ENCODE measurements at regions not wholly inside any gene's neighbourhood (a gene's known extent, or its start where the extent isn't known, plus 50 kb on each side); places are given as distances from the start of the nearest gene placed in this dataset.

DNA sequence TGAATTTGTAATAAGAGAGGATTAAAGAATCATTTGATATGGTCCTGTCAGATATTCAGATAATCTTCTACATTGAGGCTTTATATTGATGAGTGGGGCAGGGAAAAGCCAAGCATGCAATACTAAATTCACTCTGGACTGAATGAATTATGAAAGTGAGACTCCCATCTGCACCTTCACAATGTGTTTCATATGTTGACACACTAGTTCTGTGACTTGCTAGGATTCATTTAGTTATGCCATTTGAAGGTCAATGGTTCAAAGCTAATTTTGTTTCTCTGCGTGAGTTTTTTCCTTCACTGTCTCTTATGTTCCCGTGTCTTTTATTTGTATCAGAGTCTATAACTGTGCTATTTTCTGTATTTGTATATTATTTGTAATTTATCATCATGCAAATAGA lies 1332.5 kb downstream of the KCNT2 start:
- no peak for DNase-seq
- Mint-ChIP-seq H3K4me1 (no peaks in the 10 kb centered on the region), H3K27ac (no peak overlapping the region), H3K27me3 (no peaks in the 10 kb centered on the region), H3K4me3 (no peak overlapping the region), H3K36me3 (ENCODE audit: low read depth) (no peaks in the 10 kb centered on the region), H3K9me3 (ENCODE audit: low read depth) (no peaks in the 10 kb centered on the region)
- ATAC-seq, result no peak
- CTCF ChIA-PET, result no interaction called here
- intact Hi-C loops (cut with DNase I, micrococcal nuclease), result no loop called here
- POLR2A ChIA-PET, result interaction anchor here (0.6 kb wide), 1 partner anchor 1222 kb away, joined by 4 read pairs; no protein-coding TSS in a partner anchor

DNA sequence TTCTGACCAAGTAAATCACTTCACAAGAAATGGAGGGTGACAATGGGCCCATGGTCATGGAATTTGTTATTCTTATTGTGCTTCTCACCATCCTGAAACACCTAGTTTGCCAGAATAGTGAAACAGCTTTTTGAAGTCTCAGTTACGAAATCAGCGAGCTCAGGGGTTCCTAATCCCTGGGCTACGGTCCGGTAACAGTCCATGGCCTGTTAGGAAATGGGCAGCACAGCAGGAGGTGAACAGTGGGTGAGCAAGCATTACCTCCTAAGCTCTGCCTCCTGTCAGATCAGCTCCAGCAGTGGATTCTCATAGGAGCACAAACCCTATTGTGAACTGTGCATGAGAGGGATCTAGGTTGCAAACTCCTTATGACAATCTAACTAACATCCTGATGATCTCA lies 1356.3 kb downstream of the KCNT2 start:
- H3K4me3 Mint-ChIP-seq, result no peak overlapping the region
- H3K27me3 Mint-ChIP-seq, result no peaks in the 10 kb centered on the region
- ATAC-seq (no peak), DNase-seq (no peak)
- no peaks in the 10 kb centered on the region for H3K9me3 Mint-ChIP-seq (ENCODE audit: low read depth)
- ChIA-PET POLR2A (no interaction called here), CTCF (no interaction called here)
- H3K27ac Mint-ChIP-seq, result no peak overlapping the region
- H3K4me1 Mint-ChIP-seq, result no peaks in the 10 kb centered on the region
- intact Hi-C loops (cut with DNase I, micrococcal nuclease), result no loop called here
- H3K36me3 Mint-ChIP-seq (ENCODE audit: low read depth), result no peaks in the 10 kb centered on the region

DNA sequence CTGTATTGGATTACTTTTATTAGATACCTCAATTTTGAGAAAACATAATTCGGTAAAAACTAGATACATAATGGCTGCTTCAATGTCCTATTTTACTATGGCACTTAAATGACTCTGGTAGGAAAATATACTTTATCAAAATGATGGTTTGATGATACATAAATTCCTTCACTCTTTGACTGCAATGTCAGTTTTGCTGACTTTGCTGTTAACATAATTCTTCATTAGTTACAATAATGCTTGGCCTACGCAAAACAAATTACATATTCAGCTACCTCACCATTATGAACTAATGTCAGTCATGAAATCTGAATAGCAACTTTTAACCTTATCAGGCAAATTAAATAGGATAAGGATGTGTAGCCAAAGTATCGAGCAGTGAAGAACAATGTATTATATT lies 1364.7 kb downstream of the KCNT2 start:
- intact Hi-C loops (cut with DNase I, micrococcal nuclease), result no loop called here
- DNase-seq, result no peak
- ChIA-PET CTCF (no interaction called here), POLR2A (no interaction called here)
- H3K9me3 Mint-ChIP-seq (ENCODE audit: low read depth), result no peaks in the 10 kb centered on the region
- ATAC-seq, result no peak
- H3K4me1 Mint-ChIP-seq, result no peaks in the 10 kb centered on the region
- no peaks in the 10 kb centered on the region for H3K27me3 Mint-ChIP-seq
- no peaks in the 10 kb centered on the region for H3K36me3 Mint-ChIP-seq (ENCODE audit: low read depth)
- H3K27ac Mint-ChIP-seq, result no peak overlapping the region
- no peak overlapping the region for H3K4me3 Mint-ChIP-seq

DNA sequence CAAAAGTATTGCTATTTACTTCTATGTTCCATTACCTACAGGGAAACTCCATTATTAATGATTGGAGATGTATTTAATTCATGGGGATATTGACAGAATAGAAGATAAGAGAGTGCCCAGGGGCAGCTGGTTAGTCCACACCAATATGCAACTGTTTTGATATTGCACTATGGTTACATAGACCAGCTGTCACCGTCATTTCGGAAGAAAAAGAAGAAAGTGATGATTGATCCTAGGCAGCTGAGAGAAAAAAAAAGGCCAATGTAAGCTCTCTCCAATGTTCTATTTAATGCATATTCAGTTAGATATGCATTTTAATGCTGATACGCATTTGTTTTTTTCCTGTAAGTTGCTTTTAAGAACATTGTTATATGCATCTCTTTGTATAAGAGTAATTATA lies 1367.2 kb downstream of the KCNT2 start:
- Mint-ChIP-seq H3K9me3 (ENCODE audit: low read depth) (no peaks in the 10 kb centered on the region), H3K27me3 (no peaks in the 10 kb centered on the region), H3K4me3 (no peak overlapping the region), H3K4me1 (no peaks in the 10 kb centered on the region), H3K36me3 (ENCODE audit: low read depth) (no peaks in the 10 kb centered on the region), H3K27ac (no peak overlapping the region)
- ChIA-PET CTCF (no interaction called here), POLR2A (no interaction called here)
- no peak for DNase-seq
- no peak for ATAC-seq
- intact Hi-C loops (cut with DNase I, micrococcal nuclease), result no loop called here

DNA sequence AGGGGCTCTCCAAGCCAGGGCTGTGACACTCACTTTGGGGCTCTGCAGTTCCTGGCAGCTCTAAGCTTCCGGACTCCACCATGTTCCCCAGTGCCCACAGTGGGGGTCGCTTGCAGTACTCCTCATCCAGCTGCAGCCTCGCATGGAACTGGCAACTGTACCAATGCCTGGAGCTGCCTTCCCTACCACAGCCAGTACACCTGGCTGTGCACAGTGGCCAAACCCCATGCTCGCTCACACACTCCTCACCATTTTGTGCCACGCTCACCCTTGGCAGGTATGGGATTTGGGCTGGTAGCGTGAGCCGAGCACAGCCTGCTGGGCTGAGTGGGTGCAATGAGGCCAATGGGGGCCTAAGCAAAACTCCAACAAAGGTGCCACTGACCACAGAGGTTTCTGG lies 1369.9 kb downstream of the KCNT2 start:
- no peak overlapping the region for H3K4me3 Mint-ChIP-seq
- ChIA-PET POLR2A (no interaction called here), CTCF (interaction anchor here (0.6 kb wide), 1 partner anchor 1298 kb away, joined by 3 read pairs; no protein-coding TSS in a partner anchor)
- no peaks in the 10 kb centered on the region for H3K27me3 Mint-ChIP-seq
- H3K27ac Mint-ChIP-seq, result no peak overlapping the region
- no peak for ATAC-seq
- no peaks in the 10 kb centered on the region for H3K4me1 Mint-ChIP-seq
- no peaks in the 10 kb centered on the region for H3K9me3 Mint-ChIP-seq (ENCODE audit: low read depth)
- H3K36me3 Mint-ChIP-seq (ENCODE audit: low read depth), result no peaks in the 10 kb centered on the region
- DNase-seq, result no peak
- intact Hi-C loops (cut with DNase I, micrococcal nuclease), result no loop called here

DNA sequence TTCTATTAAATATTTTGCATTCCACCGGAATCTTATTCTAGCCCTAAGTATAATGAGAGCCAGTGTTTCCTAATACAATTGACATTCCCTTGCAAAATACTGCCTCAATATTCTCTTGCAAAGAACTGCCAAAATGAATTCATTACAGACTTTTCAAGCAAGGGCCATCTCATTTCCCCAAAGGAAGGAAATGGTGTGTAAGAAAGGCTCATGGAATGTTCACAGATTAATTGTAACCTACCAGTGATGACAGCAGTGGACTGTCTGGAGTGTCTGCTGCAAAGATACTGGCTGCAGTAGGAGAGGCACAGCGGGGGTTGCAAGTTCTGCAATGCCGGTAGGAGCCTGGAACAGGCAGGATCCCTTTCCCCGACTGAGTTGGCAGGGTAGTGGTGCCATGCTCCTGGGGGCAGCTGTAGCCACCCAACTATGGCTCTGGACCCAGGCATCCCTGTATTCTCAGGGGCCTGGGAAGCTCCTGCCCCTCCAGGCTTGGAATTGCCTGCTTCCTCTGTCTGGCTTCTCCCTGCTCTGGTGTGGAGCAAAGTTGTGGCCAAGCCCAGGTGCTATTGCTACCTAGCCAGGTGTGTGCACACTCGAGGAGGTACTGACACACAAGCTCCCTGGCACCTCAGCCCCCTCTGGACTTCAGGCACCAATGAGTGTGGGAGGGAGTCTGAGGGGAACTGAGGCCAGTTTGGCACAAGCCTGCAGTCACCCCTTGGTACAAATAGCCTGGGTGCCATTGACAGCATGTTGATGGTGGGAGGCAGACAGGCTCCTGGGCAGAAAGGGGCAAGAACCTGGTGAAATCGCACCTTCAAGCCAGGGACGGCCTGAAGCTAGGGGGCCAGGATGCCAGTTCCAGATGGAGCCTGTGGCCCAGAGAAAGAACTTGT lies 1371.0 kb downstream of the KCNT2 start:
- no peak for DNase-seq
- ATAC-seq, result no peak
- H3K27me3 Mint-ChIP-seq, result no peaks in the 10 kb centered on the region
- intact Hi-C loops (cut with DNase I, micrococcal nuclease), result no loop called here
- no peaks in the 10 kb centered on the region for H3K9me3 Mint-ChIP-seq (ENCODE audit: low read depth)
- H3K27ac Mint-ChIP-seq, result no peak overlapping the region
- no peaks in the 10 kb centered on the region for H3K36me3 Mint-ChIP-seq (ENCODE audit: low read depth)
- ChIA-PET POLR2A (no interaction called here), CTCF (interaction anchor here (0.6 to 0.7 kb wide), 2 partner anchors 49 to 1297 kb away, joined by 3 read pairs; no protein-coding TSS in a partner anchor)
- H3K4me1 Mint-ChIP-seq, result no peaks in the 10 kb centered on the region
- H3K4me3 Mint-ChIP-seq, result no peak overlapping the region

DNA sequence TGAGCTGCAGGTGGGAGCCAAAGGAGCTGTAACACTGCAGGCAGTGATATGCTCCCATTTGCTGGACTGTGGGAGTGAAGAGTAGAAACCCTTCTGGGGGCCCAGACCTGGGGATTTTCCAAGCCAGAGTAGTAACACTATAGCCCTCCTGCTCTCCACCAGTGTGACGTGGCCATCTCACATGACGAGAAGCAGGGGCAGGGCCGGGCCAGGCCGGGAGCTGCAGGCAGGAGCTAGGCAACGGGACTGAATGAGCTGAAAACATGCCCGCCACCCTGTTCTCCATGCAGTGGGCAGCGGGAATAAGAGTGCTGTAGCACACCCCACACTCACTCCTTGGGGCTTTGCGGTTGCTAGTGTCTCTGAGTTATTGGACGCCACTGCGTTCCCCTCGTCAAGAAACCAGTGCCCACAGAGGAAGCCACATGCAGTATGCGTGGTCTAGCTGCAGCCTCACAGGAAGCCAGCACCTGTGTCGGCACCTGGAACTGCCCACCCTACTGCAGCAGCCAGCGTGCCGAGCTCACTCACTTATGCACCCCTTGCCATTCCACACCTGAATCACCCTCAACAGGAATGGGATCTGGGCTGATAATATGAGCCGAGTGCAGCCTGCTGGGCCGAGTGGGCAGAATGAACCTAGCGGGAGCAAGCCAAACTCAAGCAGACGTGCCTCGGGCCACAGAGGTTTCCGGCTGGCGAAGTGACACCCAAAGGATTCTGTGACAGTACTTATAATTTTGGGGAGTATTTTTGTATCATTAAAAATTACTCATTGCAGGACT lies 1389.6 kb downstream of the KCNT2 start:
- no peak for DNase-seq
- no peak for ATAC-seq
- CTCF ChIA-PET, result no interaction called here
- intact Hi-C loops (cut with DNase I, micrococcal nuclease), result loop anchor here in 1 of 2 experiments (10.0 kb wide), 1 partner anchor 64 kb away; no protein-coding TSS in a partner anchor
- no peaks in the 10 kb centered on the region for H3K9me3 Mint-ChIP-seq (ENCODE audit: low read depth)
- H3K27ac Mint-ChIP-seq, result no peak overlapping the region
- peaks cover 3% of the 10 kb centered on the region for H3K27me3 Mint-ChIP-seq
- H3K36me3 Mint-ChIP-seq (ENCODE audit: low read depth), result no peaks in the 10 kb centered on the region
- H3K4me1 Mint-ChIP-seq, result no peaks in the 10 kb centered on the region
- H3K4me3 Mint-ChIP-seq, result no peak overlapping the region
- POLR2A ChIA-PET, result no interaction called here

DNA sequence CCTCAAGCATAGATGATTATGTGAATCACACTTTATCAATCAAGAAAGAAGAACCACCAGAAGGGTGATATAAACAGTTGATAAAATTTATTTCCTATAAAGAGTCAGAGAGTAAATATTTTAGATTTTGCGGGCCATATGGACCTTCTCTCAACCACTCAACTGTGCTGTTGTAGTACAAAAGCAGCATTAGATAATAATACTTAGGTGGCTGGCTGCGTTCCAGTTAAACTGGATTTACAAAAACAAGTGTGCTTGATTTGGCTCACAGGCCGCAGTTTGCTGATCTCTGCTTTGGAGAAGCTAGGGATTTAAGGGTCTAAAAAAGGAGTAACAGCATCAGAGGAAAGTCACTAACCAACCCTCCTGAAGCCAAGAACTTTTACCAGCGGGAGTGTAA lies 1406.0 kb downstream of the KCNT2 start:
- Mint-ChIP-seq H3K36me3 (ENCODE audit: low read depth) (no peaks in the 10 kb centered on the region), H3K27me3 (peaks cover 4% of the 10 kb centered on the region), H3K9me3 (ENCODE audit: low read depth) (peaks cover 4% of the 10 kb centered on the region), H3K4me1 (no peaks in the 10 kb centered on the region), H3K4me3 (no peak overlapping the region), H3K27ac (no peak overlapping the region)
- POLR2A ChIA-PET, result no interaction called here
- intact Hi-C loops (cut with DNase I, micrococcal nuclease), result no loop called here
- CTCF ChIA-PET, result no interaction called here
- DNase-seq (no peak), ATAC-seq (no peak)

DNA sequence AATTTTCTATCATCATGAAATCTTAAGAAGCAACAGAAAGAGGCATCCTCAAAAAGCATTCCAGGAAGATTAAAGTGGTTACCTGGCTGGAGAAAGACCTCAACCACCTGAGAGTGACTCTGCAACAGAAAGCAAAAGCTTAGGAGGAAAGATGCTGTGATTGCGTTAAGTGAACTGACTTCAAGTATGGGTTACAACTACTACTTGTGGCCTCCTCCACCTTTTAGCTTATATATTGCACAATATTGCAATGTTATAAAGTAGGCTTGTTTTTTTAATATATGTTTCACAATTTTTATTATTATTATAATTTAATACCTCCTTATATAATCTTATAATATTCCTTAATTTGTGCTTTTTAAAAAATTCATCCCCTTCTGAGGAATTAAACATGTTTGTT lies 1407.5 kb downstream of the KCNT2 start:
- POLR2A ChIA-PET, result no interaction called here
- Mint-ChIP-seq H3K4me1 (peaks cover 3% of the 10 kb centered on the region), H3K9me3 (ENCODE audit: low read depth) (peaks cover 4% of the 10 kb centered on the region), H3K36me3 (ENCODE audit: low read depth) (no peaks in the 10 kb centered on the region), H3K27me3 (peaks cover 4% of the 10 kb centered on the region), H3K4me3 (no peak overlapping the region), H3K27ac (no peak overlapping the region)
- CTCF ChIA-PET, result no interaction called here
- DNase-seq (no peak), ATAC-seq (no peak)
- intact Hi-C loops (cut with DNase I, micrococcal nuclease), result no loop called here

DNA sequence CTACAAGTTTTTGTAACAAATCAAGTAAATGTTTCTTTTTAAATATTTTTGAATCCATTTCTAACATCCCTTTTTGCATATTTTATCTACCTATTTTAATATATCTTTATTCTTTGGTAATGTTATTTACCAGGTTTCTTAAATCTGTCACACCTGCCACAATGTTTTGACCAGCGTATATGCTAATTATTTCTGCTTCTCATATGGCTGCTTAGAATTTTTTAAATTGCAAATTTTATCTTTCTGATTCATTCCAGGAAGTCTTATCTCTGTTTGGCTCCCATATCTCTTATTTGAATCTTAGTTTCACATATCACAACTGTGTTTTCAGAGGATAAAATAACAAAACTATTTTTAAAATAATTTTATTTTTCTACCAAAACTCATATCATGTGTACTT lies 1411.1 kb downstream of the KCNT2 start:
- DNase-seq, result no peak
- intact Hi-C loops (cut with DNase I, micrococcal nuclease), result loop anchor here in 1 of 2 experiments (10.0 kb wide), 1 partner anchor 1662 kb away; no protein-coding TSS in a partner anchor
- ChIA-PET CTCF (no interaction called here), POLR2A (no interaction called here)
- Mint-ChIP-seq H3K4me3 (no peak overlapping the region), H3K9me3 (ENCODE audit: low read depth) (peaks cover 4% of the 10 kb centered on the region), H3K27ac (no peak overlapping the region), H3K36me3 (ENCODE audit: low read depth) (no peaks in the 10 kb centered on the region), H3K27me3 (peaks cover 10% of the 10 kb centered on the region), H3K4me1 (peaks cover 8% of the 10 kb centered on the region)
- ATAC-seq, result no peak

DNA sequence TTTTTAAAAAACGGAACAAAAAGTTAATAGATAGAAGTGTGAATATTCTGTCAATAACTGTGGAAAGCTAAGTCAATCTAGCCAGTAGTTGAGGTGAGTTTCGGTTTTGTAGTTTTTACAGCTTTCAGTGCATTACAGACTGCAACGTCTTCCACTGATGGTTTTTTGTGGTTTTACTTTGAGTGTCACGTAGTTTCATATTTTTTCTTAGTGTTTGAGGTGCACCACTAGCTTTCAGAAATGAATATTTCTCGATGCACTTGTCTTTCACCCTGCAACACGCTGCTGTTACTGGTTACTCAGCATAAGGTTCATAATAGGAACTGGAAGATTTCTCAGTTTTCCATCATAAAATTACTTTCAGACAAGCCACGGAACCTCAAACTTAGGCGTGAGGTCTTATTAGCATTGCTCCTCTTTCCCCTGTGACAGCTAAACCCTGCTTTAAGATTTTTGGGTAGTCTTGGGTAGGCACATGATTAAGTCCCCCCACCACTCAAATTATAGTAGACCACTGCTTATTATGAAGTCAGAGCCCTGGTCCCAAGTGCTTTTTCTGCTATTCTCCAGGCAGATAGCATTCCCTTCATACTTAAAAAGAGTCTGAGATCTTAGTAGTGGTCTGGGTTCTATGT lies 1412.7 kb downstream of the KCNT2 start:
- H3K27ac Mint-ChIP-seq, result no peak overlapping the region
- H3K4me3 Mint-ChIP-seq, result no peak overlapping the region
- DNase-seq (peak; percentile 35), ATAC-seq (peak; percentile 90)
- POLR2A ChIA-PET, result no interaction called here
- intact Hi-C loops (cut with DNase I, micrococcal nuclease), result loop anchor here in 1 of 2 experiments (10.0 kb wide), 1 partner anchor 1661 kb away; no protein-coding TSS in a partner anchor
- peaks cover 16% of the 10 kb centered on the region for H3K27me3 Mint-ChIP-seq
- H3K4me1 Mint-ChIP-seq, result peaks cover 8% of the 10 kb centered on the region
- CTCF ChIA-PET, result no interaction called here
- no peaks in the 10 kb centered on the region for H3K36me3 Mint-ChIP-seq (ENCODE audit: low read depth)
- peaks cover 4% of the 10 kb centered on the region for H3K9me3 Mint-ChIP-seq (ENCODE audit: low read depth)
